HG03442 (cell line): ENCODE measurements at regions not wholly inside any gene's neighbourhood (a gene's known extent, or its start where the extent isn't known, plus 50 kb on each side); places are given as distances from the start of the nearest gene placed in this dataset.
A peak's percentile ranks its signal among the peaks of the same experiment; 100 is the strongest.
"Not testable (repeated sequence)": the region's sequence is repeated elsewhere in the genome, so short reads cannot be mapped to it uniquely, and the experiment has no call there.

Experiments
- ATAC-seq: cut with Tn5 transposase; IDR thresholded peaks from one replicate; pipeline ENCODE4 v1.9.1; 2021; ENCODE audit warnings: mild to moderate bottlenecking, moderate library complexity; ENCODE audit not compliant: unreplicated experiment

DNA sequence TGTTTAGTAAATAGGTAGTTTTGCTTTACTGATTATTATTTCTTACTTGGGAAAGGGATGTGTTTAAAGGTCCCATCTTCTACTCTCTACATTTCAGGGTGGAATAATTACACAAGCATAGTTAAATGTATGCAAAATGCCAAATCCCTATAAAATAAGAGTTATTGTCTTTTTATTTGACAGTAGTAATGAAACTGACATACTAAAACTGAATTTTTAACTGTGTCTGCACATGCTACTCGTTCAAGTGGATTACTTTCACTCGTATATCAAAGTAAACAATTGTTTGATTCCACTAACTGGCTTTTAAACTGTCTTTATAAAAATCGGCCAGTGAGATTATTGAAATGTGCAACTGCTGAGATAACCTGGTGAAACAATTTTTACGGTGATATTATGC, 602.9 kb upstream of the ADGRB3 start:
- no peak for ATAC-seq

DNA sequence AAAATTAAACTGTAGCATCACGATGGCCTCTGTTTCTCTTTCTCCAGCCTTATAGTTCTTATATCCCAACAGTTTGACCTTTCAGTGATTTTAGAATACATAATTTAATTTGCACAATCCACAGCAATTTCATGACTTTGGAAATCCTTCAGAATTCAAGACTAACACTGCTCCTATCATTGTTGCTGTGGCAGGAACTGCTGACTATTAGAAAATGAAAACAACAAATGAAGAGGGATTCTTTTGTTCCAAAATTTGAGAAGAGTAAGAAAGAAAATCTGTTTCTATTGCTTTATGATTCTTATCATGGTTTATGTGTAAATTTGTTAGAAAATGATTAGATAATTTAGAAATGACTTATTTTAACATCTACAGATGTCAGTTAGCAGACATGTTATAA, 604.0 kb upstream of the ADGRB3 start:
- no peak for ATAC-seq

GRCh38 chr6:68026483-68026882, 608.6 kb upstream of the ADGRB3 start:
- ATAC-seq: no peak

DNA sequence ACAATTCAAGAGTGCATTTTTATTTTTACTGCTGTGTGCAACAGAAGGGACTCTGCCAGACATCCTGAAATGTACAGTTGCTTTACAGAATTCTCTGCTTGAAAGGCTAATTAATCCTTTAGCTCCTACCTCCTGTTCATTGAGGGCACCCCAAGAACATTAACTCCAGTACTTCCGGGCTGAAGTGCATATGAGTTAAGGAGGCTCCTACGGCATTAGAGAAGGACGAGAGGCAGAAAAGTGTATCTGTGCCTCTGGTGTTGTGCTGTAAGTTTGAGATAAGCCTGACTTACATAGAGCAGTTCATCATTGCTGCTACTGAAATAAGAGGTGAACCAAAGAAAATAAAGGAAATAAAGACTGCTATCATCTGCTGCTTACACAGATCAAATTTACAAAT, 609.3 kb upstream of the ADGRB3 start:
- no peak for ATAC-seq

DNA sequence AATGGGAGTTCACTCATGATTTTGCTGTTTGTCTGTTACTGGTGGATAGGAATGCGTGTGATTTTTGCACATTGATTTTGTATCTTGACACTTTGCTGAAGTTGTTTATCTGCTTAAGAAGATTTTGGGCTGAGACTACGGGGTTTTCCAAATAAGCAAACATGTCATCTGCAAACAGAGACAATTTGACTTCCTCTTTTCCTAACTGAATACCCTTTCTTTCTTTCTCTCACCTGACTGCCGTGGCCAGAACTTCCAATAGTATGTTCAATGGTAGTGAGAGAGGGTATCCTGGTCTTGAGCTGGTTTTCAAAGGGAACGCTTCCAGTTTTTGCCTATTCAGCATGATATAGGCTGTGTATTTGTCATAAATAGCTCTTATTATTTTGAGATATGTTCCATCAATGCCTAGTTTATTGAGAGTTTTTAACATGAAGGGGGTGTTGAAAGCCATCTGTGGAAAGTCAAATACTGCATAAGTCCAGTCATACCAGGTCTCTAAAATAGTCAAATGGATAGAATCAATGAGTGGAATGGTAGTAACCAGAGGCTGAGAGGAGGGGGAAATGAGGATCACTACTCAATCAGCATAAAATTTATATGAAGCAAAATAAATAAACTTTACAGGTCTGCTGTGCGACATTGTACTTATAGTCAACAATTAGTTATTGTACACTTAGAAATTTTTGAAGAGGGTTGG, 610.4 kb upstream of the ADGRB3 start:
- no peak for ATAC-seq

DNA sequence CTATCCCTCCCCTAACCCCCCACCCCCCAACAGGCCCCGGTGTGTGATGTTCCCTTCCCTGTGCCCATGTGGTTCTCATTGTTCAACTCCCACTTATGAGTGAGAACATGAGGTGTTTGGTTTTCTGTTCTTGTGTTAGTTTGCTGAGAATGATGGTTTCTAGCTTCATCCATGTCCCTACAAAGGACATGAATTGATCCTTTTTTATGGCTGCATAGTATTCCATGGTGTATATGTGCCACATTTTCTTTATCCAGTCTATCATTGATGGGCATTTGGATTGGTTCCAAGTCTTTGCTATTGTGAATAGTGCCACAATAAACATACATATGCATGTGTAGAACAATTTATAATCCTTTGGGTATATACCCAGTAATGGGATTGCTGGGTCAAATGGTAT, 612.1 kb upstream of the ADGRB3 start:
- ATAC-seq: not testable (repeated sequence)

DNA sequence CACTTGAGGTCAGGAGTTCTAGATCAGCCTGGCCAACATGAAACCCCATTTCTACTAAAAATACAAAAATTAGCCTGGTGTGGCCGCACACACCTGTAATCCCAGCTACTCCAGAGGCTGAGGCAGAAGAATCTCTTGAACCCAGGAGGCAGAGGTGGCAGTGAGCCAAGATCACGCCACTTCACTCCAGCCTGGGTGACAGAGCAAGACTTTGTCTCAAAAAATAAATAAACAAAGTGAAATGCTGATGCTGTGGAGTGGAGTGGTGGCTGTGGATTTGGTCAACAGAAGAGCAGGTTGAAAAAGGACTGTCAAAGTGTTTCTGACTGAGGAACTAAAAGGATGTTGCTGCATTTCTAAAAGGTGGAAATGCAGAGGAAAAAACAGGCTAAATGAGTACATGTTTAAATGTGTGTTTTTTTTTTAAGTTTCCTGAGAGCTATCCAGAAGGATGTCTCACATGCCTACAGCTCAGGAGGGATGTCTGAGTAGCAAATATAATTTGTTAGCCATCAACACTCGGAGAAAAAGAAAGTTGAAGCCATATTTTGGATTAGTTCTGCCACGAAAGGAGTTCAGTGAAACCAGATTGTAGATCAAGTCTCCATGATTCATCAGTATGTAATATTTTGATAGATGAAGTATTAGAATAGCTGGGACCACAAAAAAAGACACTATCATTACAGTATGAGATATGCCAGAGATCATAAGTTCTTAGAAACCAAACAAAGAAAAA, 621.1 kb upstream of the ADGRB3 start:
- no peak for ATAC-seq

GRCh38 chr6:68012822-68013221, 622.3 kb upstream of the ADGRB3 start:
- no peak for ATAC-seq

- no peak for ATAC-seq
These were observed 624.1 kb upstream of the ADGRB3 start for GRCh38 chr6:68010936-68011335.

DNA sequence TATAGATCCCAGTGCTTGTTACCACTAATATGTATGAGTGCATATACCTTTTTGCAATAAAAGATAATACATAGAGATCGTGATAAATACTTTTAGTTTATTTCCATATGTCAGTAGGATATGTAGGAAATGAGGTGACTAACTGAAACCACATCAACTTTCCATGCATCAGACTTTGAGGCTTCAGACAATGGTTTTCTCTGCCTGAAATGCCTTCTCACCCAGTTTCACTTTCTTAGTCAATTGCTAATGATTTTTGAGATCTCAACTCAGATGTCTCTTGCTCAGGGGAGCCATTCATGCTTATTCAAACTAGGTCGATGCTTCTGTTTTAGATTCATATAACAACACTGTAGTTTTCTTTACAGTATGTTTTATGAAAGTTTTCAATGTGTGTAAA, 626.6 kb upstream of the ADGRB3 start:
- peak; percentile 82 for ATAC-seq

- ATAC-seq: no peak
These were observed 627.4 kb upstream of the ADGRB3 start for GRCh38 chr6:68007717-68008116.

GRCh38 chr6:67986694-67987232, 648.3 kb upstream of the ADGRB3 start:
- no peak for ATAC-seq

GRCh38 chr6:67976486-67976885, 658.6 kb upstream of the ADGRB3 start:
- ATAC-seq: no peak

DNA sequence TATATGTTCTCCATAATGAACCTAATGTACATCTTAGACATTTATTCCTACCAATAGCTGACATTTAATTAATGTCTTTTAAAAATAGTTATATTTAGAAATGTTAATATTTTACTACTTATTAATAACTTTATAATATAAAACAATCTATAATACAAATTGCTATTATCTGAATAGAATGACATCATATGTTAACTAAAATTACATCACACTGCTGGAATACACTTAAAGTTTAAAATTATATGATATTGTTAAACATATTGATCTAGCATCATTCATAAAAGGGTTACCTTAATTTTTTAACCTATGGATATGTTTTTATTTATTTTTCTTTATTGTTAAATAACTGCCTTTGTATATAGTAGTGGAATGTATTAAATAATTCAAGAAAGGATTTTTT, 660.2 kb upstream of the ADGRB3 start:
- no peak for ATAC-seq

DNA sequence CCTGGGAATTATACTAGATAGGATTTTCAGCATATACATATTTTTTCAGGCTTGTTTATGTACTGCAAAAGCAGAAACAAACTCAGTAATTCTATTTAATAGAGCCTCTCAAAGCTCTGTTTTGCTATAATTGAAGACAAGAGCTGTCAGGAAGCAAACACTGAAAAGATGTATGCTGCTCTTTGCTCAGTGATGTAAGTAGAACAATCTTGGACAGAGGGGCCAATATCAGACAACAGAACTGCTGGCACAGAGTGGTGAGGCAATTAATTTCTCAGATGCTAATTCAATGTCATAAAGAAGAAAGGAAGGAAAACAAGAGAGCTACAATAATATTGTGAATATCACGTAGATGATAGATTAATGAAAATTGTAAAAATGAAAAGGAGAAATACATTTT, 663.3 kb upstream of the ADGRB3 start:
- no peak for ATAC-seq

- no peak for ATAC-seq
These were observed 668.3 kb upstream of the ADGRB3 start for GRCh38 chr6:67966830-67967229.

- no peak for ATAC-seq
These were observed 678.7 kb upstream of the ADGRB3 start for GRCh38 chr6:67956352-67956751.

GRCh38 chr6:67952948-67953347, 682.1 kb upstream of the ADGRB3 start:
- ATAC-seq: no peak

DNA sequence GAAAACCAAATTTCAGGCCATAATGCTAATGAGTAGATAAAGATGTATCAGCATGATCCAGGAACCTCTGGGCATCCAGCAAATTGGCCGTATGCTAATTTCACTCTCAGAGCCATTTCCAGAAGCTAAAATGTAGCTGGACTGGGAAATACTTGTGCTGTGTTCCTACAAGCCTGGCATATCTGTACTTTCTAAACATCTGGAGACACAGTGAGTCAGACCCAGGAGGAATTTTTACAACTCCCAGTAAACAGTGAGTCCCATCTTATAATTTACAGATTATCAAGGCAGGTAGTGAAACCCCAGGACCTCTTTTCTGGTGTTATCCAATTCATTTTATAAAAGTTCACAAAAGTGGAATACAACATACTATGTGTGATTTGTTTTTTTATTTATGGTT, 683.0 kb upstream of the ADGRB3 start:
- ATAC-seq: no peak

GRCh38 chr6:67947762-67948161, 687.3 kb upstream of the ADGRB3 start:
- not testable (repeated sequence) for ATAC-seq

GRCh38 chr6:67935976-67936477, 699.1 kb upstream of the ADGRB3 start:
- no peak for ATAC-seq

- no peak for ATAC-seq
These were observed 701.8 kb upstream of the ADGRB3 start for GRCh38 chr6:67933278-67933677.
